ENCODE measurements at regions not wholly inside any gene's neighbourhood (a gene's known extent, or its start where the extent isn't known, plus 50 kb on each side); places are given as distances from the start of the nearest gene placed in this dataset.
"Not testable (repeated sequence)": the region's sequence is repeated elsewhere in the genome, so short reads cannot be mapped to it uniquely, and the experiment has no call there.

- DNase-seq = no peak
Measured at GRCh38 chr20:47993035-47993755, 207.9 kb upstream of the SULF2 start.

- no peak for DNase-seq
Measured at GRCh38 chr20:47991875-47992488, 206.7 kb upstream of the SULF2 start.

- no peak for DNase-seq
Measured at GRCh38 chr20:47990507-47991150, 205.3 kb upstream of the SULF2 start.

DNA sequence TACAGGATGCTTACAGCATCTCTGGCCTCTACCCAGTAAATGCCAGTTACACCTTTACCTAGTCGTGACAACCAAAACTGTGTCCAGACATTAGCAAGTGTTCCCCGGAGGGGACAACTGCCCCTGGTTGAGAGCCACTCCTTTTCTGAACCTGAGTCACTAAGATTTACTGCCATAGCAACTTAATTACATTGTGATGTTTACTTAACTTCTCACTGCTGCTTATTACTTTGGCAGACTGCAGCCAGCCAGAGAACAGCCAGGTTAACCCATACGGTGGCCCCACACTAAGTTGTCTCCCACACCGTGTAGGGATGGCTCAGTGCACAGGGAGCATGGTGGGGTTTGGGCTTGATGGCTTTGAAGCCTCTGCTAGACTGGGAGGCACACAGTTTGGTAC, 204.7 kb upstream of the SULF2 start:
- DNase-seq = no peak

- no peak for DNase-seq
Measured at GRCh38 chr20:47988676-47989075, 203.4 kb upstream of the SULF2 start.

DNA sequence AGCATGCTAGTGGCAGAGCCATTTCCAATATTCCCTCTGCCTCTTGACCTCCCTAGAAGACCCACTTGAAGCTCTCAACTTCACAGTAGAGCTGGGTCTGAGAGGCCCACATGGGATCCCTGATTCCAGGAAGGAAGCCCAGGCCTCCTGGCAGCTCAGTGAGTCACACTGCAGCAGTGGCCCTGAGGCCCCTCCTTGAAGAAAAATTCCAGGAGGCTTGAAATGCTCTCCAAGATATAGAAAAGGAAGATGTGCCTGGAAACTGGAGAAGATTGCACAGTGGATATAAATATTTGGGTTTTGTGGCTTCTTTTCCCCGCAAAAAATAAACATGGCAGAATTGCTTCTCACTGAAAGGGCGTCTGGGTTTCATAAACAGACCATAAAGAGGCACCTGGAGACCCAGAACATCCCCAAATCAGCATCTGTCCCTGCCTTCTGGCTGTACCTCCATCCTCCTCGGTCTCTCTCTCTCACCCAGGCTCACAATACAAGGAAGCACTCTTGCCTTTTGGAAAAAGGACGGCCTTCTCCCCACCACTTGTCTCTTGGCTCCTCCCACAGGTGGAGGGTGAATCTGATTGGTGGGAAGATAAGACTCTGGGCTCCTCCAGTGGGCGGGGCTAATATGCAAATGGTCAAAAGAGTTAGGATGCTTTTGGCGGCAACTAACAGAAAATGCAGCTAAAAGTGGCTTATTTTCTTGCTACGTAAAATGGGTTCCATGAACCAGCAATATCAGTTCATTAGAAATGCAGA, 200.0 kb upstream of the SULF2 start:
- DNase-seq = no peak

GRCh38 chr20:47984437-47984836, 199.2 kb upstream of the SULF2 start:
- no peak for DNase-seq

DNA sequence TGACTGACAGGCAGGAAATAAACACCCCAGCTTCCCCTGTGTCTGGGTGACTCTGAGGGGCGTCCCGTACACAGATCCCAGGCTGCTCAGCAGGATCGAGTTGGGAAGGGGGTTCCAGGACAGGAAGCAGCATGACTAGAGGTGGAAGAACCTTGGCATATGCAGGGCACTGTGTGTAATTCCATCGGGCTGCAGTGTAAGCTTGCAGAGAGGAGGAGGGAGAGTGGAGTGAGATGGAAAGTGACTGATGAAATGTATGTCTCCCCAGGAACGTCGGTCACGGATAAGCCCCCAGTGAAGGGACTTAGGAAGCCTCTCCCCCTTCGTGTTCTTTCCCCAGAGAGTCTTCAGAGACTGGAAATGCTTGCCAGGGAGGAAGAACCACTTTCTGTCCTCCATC, 198.4 kb upstream of the SULF2 start:
- DNase-seq = not testable (repeated sequence)

- no peak for DNase-seq
Measured at GRCh38 chr20:47982574-47983360, 197.5 kb upstream of the SULF2 start.

- no peak for DNase-seq
Measured at GRCh38 chr20:47981222-47981621, 195.9 kb upstream of the SULF2 start.

DNA sequence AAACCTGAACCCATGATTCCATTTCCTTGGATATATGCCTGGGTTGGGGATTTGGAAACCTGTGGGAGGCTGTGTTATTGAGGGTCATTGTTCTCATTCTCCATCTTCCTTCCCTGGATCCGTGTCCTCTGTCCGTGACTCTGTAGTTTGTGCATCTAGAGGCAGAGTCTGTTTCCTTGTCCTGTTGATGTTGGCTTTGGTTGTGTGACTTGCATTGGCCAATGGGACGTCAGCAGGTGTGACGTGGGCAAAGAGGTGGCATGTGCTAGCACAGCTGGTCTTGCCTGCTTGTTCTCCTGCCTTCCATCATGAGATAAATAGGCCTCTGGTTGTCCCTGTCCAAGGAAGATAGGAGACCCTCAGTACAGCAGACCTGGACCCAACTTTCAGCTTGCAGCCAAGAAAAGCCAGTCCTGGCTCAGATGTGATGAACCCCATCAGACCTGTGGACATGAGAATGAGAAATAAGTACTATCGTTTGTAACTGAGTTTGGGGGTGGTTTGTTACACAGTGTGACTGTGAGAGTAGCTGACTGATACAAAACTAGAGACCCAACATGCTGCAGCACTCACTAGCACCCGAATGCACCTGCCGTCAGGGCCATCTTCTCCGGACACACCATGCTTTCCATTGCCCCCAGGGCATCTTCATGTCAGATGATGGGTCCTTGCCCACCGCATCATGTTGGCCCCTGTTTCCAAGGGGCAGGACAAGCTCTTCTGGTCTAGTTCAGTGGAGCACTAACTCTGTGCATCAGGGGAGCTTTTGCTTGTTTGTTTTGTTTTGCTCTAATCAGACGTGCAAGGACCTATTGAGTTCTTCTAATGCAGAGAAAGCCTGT, 195.3 kb upstream of the SULF2 start:
- no peak for DNase-seq

GRCh38 chr20:47979361-47980095, 194.2 kb upstream of the SULF2 start:
- not testable (repeated sequence) for DNase-seq

DNA sequence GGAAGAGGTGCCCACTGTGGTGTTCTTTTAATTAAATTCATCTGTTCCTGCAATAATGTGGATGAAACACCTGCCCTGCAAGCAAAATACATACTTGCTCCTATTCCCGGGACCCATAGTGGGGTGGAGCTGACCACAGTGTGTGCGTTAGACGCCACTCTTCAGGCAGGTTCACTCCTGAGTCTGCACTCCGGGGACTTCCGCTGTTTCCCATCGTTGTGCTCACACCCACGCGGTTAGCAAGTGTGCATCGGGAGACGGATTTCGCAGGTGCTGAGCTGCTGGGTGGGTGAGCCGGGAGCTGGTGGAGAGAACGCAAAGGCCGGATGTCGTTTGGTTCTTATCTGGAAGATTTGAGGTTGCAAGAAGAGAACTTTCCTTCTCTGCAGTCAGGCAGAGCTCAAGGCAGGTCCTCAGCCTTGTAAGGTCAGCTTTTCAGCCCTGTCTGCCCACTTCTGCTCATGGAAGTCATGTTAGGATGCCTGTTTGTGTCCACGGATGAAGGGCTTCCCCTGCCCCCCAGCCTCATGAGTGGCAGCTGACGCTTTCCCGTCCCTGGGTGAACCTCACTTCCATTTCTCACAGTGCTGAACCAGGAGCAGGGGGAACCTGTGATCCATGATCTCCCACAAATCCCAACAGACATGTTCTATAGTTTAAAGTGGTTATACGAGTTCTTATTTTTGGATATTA, 193.3 kb upstream of the SULF2 start:
- DNase-seq = not testable (repeated sequence)

GRCh38 chr20:47977789-47978252, 192.5 kb upstream of the SULF2 start:
- not testable (repeated sequence) for DNase-seq

DNA sequence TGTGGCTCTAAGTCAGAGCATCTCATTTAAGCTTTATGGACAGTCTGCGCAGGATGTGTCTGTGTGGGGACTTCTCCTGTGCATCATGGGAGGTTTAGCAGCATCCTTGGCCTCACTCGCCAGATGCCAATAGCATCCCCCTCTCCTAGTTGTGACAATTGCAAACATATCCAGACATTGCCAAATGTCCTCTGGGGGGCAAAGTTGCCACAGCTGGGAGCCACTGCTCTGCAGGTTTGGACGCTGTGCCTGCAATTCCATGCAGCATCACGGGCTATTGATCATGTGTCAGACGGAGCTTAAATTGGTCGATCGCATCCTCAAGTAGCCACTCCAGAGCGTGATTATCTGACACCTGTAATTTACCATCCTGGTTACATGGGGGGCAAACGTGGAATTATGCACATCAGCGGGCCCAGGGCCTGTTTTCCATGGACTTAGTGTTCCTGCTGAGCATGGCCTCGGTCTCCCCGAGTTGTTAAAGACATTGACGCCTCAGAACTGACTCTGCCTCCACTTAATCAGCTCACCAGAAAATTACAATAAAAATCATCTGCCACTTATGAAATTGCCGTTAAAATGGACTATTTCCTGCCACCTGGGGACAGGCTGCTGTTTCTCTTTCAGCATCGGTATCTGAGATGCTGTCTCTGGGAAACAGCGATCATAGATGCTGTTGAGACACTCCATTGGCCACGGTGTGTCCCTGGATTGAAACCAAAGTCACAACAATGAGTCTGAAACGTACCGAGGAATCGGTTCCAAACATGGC, 191.9 kb upstream of the SULF2 start:
- not testable (repeated sequence) for DNase-seq

- no peak for DNase-seq
Measured at GRCh38 chr20:47974234-47974878, 189.1 kb upstream of the SULF2 start.

GRCh38 chr20:47973519-47974233, 188.4 kb upstream of the SULF2 start:
- DNase-seq = no peak

- no peak for DNase-seq
Measured at GRCh38 chr20:47972916-47973309, 187.6 kb upstream of the SULF2 start.
